ENCODE measurements at regions not wholly inside any gene's neighbourhood (a gene's known extent, or its start where the extent isn't known, plus 50 kb on each side); places are given as distances from the start of the nearest gene placed in this dataset.

GRCh38 chr5:164747371-164747770 lies 1242.0 kb downstream of the MAT2B start:
- DNase-seq: no peak

GRCh38 chr5:164748861-164749260 lies 1243.4 kb downstream of the MAT2B start:
- DNase-seq: no peak

GRCh38 chr5:164753434-164753833 lies 1248.0 kb downstream of the MAT2B start:
- DNase-seq: no peak

- no peak for DNase-seq
These were observed 1257.8 kb downstream of the MAT2B start for GRCh38 chr5:164763206-164763605.

- DNase-seq: no peak
These were observed 1266.7 kb downstream of the MAT2B start for GRCh38 chr5:164772122-164772521.

- DNase-seq: peak; percentile 3
These were observed 1278.8 kb downstream of the MAT2B start for GRCh38 chr5:164784230-164784629.

GRCh38 chr5:164798110-164798509 lies 1292.7 kb downstream of the MAT2B start:
- DNase-seq: no peak

- DNase-seq: no peak
These were observed 1294.0 kb downstream of the MAT2B start for GRCh38 chr5:164799391-164799790.

- DNase-seq: no peak
These were observed 1296.5 kb downstream of the MAT2B start for GRCh38 chr5:164801910-164802309.

- no peak for DNase-seq
These were observed 1304.4 kb downstream of the MAT2B start for GRCh38 chr5:164809821-164810220.

GRCh38 chr5:164818445-164818844 lies 1313.0 kb downstream of the MAT2B start:
- DNase-seq: no peak

- DNase-seq: no peak
These were observed 1319.3 kb downstream of the MAT2B start for GRCh38 chr5:164824671-164825070.

- no peak for DNase-seq
These were observed 1327.1 kb downstream of the MAT2B start for GRCh38 chr5:164832516-164832915.

GRCh38 chr5:164844348-164844747 lies 1338.9 kb downstream of the MAT2B start:
- no peak for DNase-seq

GRCh38 chr5:164860896-164861295 lies 1355.5 kb downstream of the MAT2B start:
- DNase-seq: no peak

- no peak for DNase-seq
These were observed 1356.2 kb downstream of the MAT2B start for GRCh38 chr5:164861610-164862009.

- DNase-seq: peak; percentile 78
These were observed 1363.3 kb downstream of the MAT2B start for GRCh38 chr5:164868761-164869160.

- DNase-seq: peak; percentile 19
These were observed 1363.9 kb downstream of the MAT2B start for GRCh38 chr5:164869325-164869724.

GRCh38 chr5:164876793-164877192 lies 1371.4 kb downstream of the MAT2B start:
- DNase-seq: no peak

- DNase-seq: no peak
These were observed 1376.0 kb downstream of the MAT2B start for GRCh38 chr5:164881442-164881841.

GRCh38 chr5:164885179-164885578 lies 1379.8 kb downstream of the MAT2B start:
- DNase-seq: no peak

- DNase-seq: no peak
These were observed 1387.7 kb downstream of the MAT2B start for GRCh38 chr5:164893071-164893470.

GRCh38 chr5:164898705-164899104 lies 1393.3 kb downstream of the MAT2B start:
- no peak for DNase-seq

- DNase-seq: no peak
These were observed 1404.3 kb downstream of the MAT2B start for GRCh38 chr5:164909673-164910072.

GRCh38 chr5:164921722-164922121 lies 1416.3 kb downstream of the MAT2B start:
- DNase-seq: no peak

- DNase-seq: no peak
These were observed 1428.6 kb downstream of the MAT2B start for GRCh38 chr5:164934039-164934438.

Measured in inflammatory macrophage treated with lipopolysaccharide for 4 hours (primary cell).